DND-41 (cell line): ENCODE measurements at regions not wholly inside any gene's neighbourhood (a gene's known extent, or its start where the extent isn't known, plus 50 kb on each side); places are given as distances from the start of the nearest gene placed in this dataset.

Experiments
- EZH2 ChIP-seq: IDR thresholded peaks from 3 replicates; pipeline ENCODE4 v1.6.1; 2012; ENCODE audit warnings: borderline replicate concordance, low read depth, mild to moderate bottlenecking, moderate library complexity, low read length, inconsistent platforms; ENCODE audit not compliant: severe bottlenecking
- TF ChIP-seq, protein P1 (sequence below): IDR thresholded peaks from 2 replicates; pipeline ENCODE4 v1.5.1; 2012; ENCODE audit warnings: borderline replicate concordance, low read length, moderate library complexity, mild to moderate bottlenecking; ENCODE audit not compliant: poor library complexity, severe bottlenecking; ENCODE audit errors: extremely low read depth

- no peak for TF ChIP-seq EZH2
- TF ChIP-seq, protein P1, sequence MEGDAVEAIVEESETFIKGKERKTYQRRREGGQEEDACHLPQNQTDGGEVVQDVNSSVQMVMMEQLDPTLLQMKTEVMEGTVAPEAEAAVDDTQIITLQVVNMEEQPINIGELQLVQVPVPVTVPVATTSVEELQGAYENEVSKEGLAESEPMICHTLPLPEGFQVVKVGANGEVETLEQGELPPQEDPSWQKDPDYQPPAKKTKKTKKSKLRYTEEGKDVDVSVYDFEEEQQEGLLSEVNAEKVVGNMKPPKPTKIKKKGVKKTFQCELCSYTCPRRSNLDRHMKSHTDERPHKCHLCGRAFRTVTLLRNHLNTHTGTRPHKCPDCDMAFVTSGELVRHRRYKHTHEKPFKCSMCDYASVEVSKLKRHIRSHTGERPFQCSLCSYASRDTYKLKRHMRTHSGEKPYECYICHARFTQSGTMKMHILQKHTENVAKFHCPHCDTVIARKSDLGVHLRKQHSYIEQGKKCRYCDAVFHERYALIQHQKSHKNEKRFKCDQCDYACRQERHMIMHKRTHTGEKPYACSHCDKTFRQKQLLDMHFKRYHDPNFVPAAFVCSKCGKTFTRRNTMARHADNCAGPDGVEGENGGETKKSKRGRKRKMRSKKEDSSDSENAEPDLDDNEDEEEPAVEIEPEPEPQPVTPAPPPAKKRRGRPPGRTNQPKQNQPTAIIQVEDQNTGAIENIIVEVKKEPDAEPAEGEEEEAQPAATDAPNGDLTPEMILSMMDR = no peak
Observed at GRCh38 chr16:49075709-49076108, 205.9 kb downstream of the CBLN1 start.
